ACC112 (cell line): ENCODE measurements at regions not wholly inside any gene's neighbourhood (a gene's known extent, or its start where the extent isn't known, plus 50 kb on each side); places are given as distances from the start of the nearest gene placed in this dataset.

Source experiments
- H2AFZ ChIP-seq: fragments of 200-600 bp; sonication (generic); one replicate; pipeline ENCODE4 v1.6.0; 2017; ENCODE audit warnings: antibody characterized with exemption, low read length; ENCODE audit not compliant: unreplicated experiment
- H3K27ac ChIP-seq: fragments of 200-600 bp; sonication (generic); 2 replicates; pipeline ENCODE4 v1.5.1; 2014; ENCODE audit warnings: low read depth, mild to moderate bottlenecking, antibody characterized with exemption, low read length, moderate library complexity
- H3K27me3 ChIP-seq: fragments of 200-600 bp; sonication (generic); 2 replicates; pipeline ENCODE4 v1.6.1; 2014; ENCODE audit warnings: mild to moderate bottlenecking, antibody characterized with exemption, low read length, moderate library complexity, mixed read lengths; ENCODE audit not compliant: insufficient read depth
- H3K36me3 ChIP-seq: fragments of 200-600 bp; sonication (generic); 2 replicates; pipeline ENCODE4 v1.6.1; 2016; ENCODE audit warnings: mild to moderate bottlenecking, antibody characterized with exemption, low read length, moderate library complexity, mixed read lengths; ENCODE audit not compliant: insufficient read depth
- H3K4me1 ChIP-seq: fragments of 200-600 bp; sonication (generic); one replicate; pipeline ENCODE4 v1.6.1; 2016; ENCODE audit warnings: low read length, mixed read lengths; ENCODE audit not compliant: insufficient read depth, unreplicated experiment, control insufficient read depth
- H3K4me3 ChIP-seq: fragments of 200-600 bp; sonication (generic); 2 replicates; pipeline ENCODE4 v1.5.1; 2014; ENCODE audit warnings: mild to moderate bottlenecking, low read depth, low read length
- H3K79me2 ChIP-seq: fragments of 200-600 bp; sonication (generic); one replicate; pipeline ENCODE4 v1.6.0; 2016; ENCODE audit warnings: low read length; ENCODE audit not compliant: control insufficient read depth, unreplicated experiment, insufficient read depth

- no peaks in the 10 kb centered on the region for H3K79me2 ChIP-seq
- no peaks in the 10 kb centered on the region for H3K36me3 ChIP-seq
- H2AFZ ChIP-seq, result peak overlapping the region; percentile 85
- no peak overlapping the region for H3K4me3 ChIP-seq
- H3K27me3 ChIP-seq, result no peaks in the 10 kb centered on the region
- peaks cover 26% of the 10 kb centered on the region for H3K4me1 ChIP-seq
- H3K27ac ChIP-seq, result peak overlapping the region; percentile 83
Measured at GRCh38 chr6:139577763-139578604, 203.5 kb upstream of the CITED2 start.

GRCh38 chr6:139577124-139577762 lies 202.8 kb upstream of the CITED2 start:
- Histone ChIP-seq H3K4me3 (no peak overlapping the region), H3K4me1 (peaks cover 21% of the 10 kb centered on the region), H3K27ac (peak overlapping the region; percentile 83), H3K79me2 (no peaks in the 10 kb centered on the region), H2AFZ (peak overlapping the region; percentile 85), H3K27me3 (no peaks in the 10 kb centered on the region), H3K36me3 (no peaks in the 10 kb centered on the region)

- Histone ChIP-seq H2AFZ (no peak overlapping the region), H3K79me2 (no peaks in the 10 kb centered on the region), H3K4me1 (peaks cover 26% of the 10 kb centered on the region), H3K27me3 (no peaks in the 10 kb centered on the region), H3K4me3 (no peak overlapping the region), H3K36me3 (no peaks in the 10 kb centered on the region), H3K27ac (no peak overlapping the region)
Measured at GRCh38 chr6:139572001-139572400, 197.6 kb upstream of the CITED2 start.

GRCh38 chr6:139570166-139570565 lies 195.7 kb upstream of the CITED2 start:
- Histone ChIP-seq H2AFZ (peak overlapping the region; percentile 3), H3K27ac (peak overlapping the region; percentile 93), H3K4me1 (peaks cover 24% of the 10 kb centered on the region), H3K27me3 (no peaks in the 10 kb centered on the region), H3K79me2 (no peaks in the 10 kb centered on the region), H3K36me3 (no peaks in the 10 kb centered on the region), H3K4me3 (no peak overlapping the region)

GRCh38 chr6:139569566-139569965 lies 195.1 kb upstream of the CITED2 start:
- peak overlapping the region; percentile 41 for H3K4me3 ChIP-seq
- peak overlapping the region; percentile 16 for H2AFZ ChIP-seq
- no peaks in the 10 kb centered on the region for H3K27me3 ChIP-seq
- no peaks in the 10 kb centered on the region for H3K79me2 ChIP-seq
- no peaks in the 10 kb centered on the region for H3K36me3 ChIP-seq
- H3K4me1 ChIP-seq, result peaks cover 24% of the 10 kb centered on the region
- H3K27ac ChIP-seq, result peak overlapping the region; percentile 93

GRCh38 chr6:139568956-139569538 lies 194.6 kb upstream of the CITED2 start:
- Histone ChIP-seq H3K79me2 (no peaks in the 10 kb centered on the region), H2AFZ (peak overlapping the region; percentile 59), H3K36me3 (no peaks in the 10 kb centered on the region), H3K4me1 (peaks cover 24% of the 10 kb centered on the region), H3K4me3 (peak overlapping the region; percentile 41), H3K27ac (peak overlapping the region; percentile 93), H3K27me3 (no peaks in the 10 kb centered on the region)

GRCh38 chr6:139568151-139568955 lies 193.9 kb upstream of the CITED2 start:
- Histone ChIP-seq H2AFZ (peak overlapping the region; percentile 59), H3K36me3 (no peaks in the 10 kb centered on the region), H3K27me3 (no peaks in the 10 kb centered on the region), H3K79me2 (no peaks in the 10 kb centered on the region), H3K27ac (peak overlapping the region; percentile 93), H3K4me3 (peak overlapping the region; percentile 41; the same call in 1 of the 2 replicates), H3K4me1 (peaks cover 24% of the 10 kb centered on the region)

GRCh38 chr6:139567095-139567494 lies 192.6 kb upstream of the CITED2 start:
- H3K4me3 ChIP-seq, result no peak overlapping the region
- no peaks in the 10 kb centered on the region for H3K79me2 ChIP-seq
- no peak overlapping the region for H3K27ac ChIP-seq
- no peaks in the 10 kb centered on the region for H3K36me3 ChIP-seq
- H2AFZ ChIP-seq, result no peak overlapping the region
- no peaks in the 10 kb centered on the region for H3K27me3 ChIP-seq
- H3K4me1 ChIP-seq, result peaks cover 24% of the 10 kb centered on the region

- Histone ChIP-seq H3K27ac (no peak overlapping the region), H3K4me3 (no peak overlapping the region), H2AFZ (no peak overlapping the region), H3K27me3 (no peaks in the 10 kb centered on the region), H3K4me1 (peaks cover 24% of the 10 kb centered on the region), H3K79me2 (no peaks in the 10 kb centered on the region), H3K36me3 (no peaks in the 10 kb centered on the region)
Measured at GRCh38 chr6:139565591-139565990, 191.1 kb upstream of the CITED2 start.

- Histone ChIP-seq H3K4me3 (no peak overlapping the region), H3K4me1 (no peaks in the 10 kb centered on the region), H2AFZ (no peak overlapping the region), H3K36me3 (no peaks in the 10 kb centered on the region), H3K79me2 (no peaks in the 10 kb centered on the region), H3K27me3 (no peaks in the 10 kb centered on the region), H3K27ac (no peak overlapping the region)
Measured at GRCh38 chr6:139557547-139557946, 183.1 kb upstream of the CITED2 start.
